ENCODE measurements at regions not wholly inside any gene's neighbourhood (a gene's known extent, or its start where the extent isn't known, plus 50 kb on each side); places are given as distances from the start of the nearest gene placed in this dataset.

GRCh38 chr11:39220501-39221230, 2238.8 kb downstream of the LRRC4C start:
- Histone ChIP-seq H3K4me1 (ENCODE audit: insufficient read depth) (no peaks in the 10 kb centered on the region), H3K27me3 (no peaks in the 10 kb centered on the region), H3K9me3 (no peaks in the 10 kb centered on the region), H3K27ac (no peak overlapping the region), H3K4me3 (no peak overlapping the region), H3K36me3 (no peaks in the 10 kb centered on the region)
- TF ChIP-seq CTCF (IDR thresholded peaks at IDR 0.05) (no peak), POLR2A (IDR thresholded peaks at IDR 0.05) (no peak), EP300 (IDR thresholded peaks at IDR 0.05) (no peak)
- 71 to 80% (median 73%) methylated on average over 3 of the region's 3 CpGs for WGBS, 3 donors
- no peak for DNase-seq
- intact Hi-C loops (cut with DNase I): no loop called here

DNA sequence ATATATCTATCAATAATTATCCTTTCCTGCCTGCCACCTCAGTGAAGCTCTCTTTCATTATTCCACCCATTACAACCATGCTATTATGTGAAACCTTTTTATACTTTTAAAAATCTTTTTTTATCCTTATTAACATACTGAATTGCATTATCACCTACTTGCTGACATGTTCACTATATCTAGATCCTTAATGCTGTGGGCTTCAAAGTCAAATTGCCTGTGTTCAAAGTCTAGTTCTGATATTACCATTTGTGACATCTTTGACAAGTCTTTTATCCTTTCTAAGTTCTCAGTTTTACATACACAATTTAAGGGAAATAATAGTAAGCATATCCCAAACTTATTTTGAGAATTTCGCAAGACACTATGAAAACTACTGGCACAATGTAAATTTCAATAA, 2239.4 kb downstream of the LRRC4C start:
- Histone ChIP-seq H3K4me1 (ENCODE audit: insufficient read depth) (no peaks in the 10 kb centered on the region), H3K27ac (no peak overlapping the region)
- intact Hi-C loops (cut with DNase I): no loop called here

GRCh38 chr11:39209981-39210380, 2249.5 kb downstream of the LRRC4C start:
- no peak for TF ChIP-seq EP300 (IDR thresholded peaks at IDR 0.05)
- TF ChIP-seq POLR2A (IDR thresholded peaks at IDR 0.05): no peak
- H3K4me1 ChIP-seq (ENCODE audit: insufficient read depth): no peaks in the 10 kb centered on the region
- H3K9me3 ChIP-seq: no peaks in the 10 kb centered on the region
- no peaks in the 10 kb centered on the region for H3K27me3 ChIP-seq
- intact Hi-C loops (cut with DNase I): loop anchor here in 1 of 4 donors (5.0 kb wide), 2 partner anchors 323 to 1958 kb away; no protein-coding TSS in a partner anchor
- DNase-seq: no peak
- no peak overlapping the region for H3K27ac ChIP-seq
- no peak overlapping the region for H3K4me3 ChIP-seq
- H3K36me3 ChIP-seq: no peaks in the 10 kb centered on the region
- WGBS, 3 donors: 55 to 69% (median 62%) methylated on average over 2 of the region's 2 CpGs

More for the DNA sequence above, 2239.4 kb downstream of the LRRC4C start:
- DNase-seq: no peak
- Histone ChIP-seq H3K9me3 (no peaks in the 10 kb centered on the region), H3K27me3 (no peaks in the 10 kb centered on the region), H3K36me3 (no peaks in the 10 kb centered on the region), H3K4me3 (no peak overlapping the region)
- 92 to 98% (median 93%) methylated on average over 1 of the region's 1 CpG for WGBS, 3 donors
- no peak for TF ChIP-seq CTCF (IDR thresholded peaks at IDR 0.05)
- TF ChIP-seq POLR2A (IDR thresholded peaks at IDR 0.05): no peak
- TF ChIP-seq EP300 (IDR thresholded peaks at IDR 0.05): no peak

- TF ChIP-seq POLR2A (IDR thresholded peaks at IDR 0.05): no peak
- no peak for TF ChIP-seq CTCF (IDR thresholded peaks at IDR 0.05)
- no peak for TF ChIP-seq EP300 (IDR thresholded peaks at IDR 0.05)
- DNase-seq: no peak
- no peaks in the 10 kb centered on the region for H3K9me3 ChIP-seq
- H3K27ac ChIP-seq: no peak overlapping the region
- WGBS, 3 donors: 55 to 59% (median 58%) methylated on average over 3 of the region's 3 CpGs
- H3K36me3 ChIP-seq: no peaks in the 10 kb centered on the region
- H3K4me3 ChIP-seq: no peak overlapping the region
- no peaks in the 10 kb centered on the region for H3K4me1 ChIP-seq (ENCODE audit: insufficient read depth)
- intact Hi-C loops (cut with DNase I): loop anchor here in 1 of 4 donors (5.0 kb wide), 1 partner anchor 318 kb away; no protein-coding TSS in a partner anchor
- H3K27me3 ChIP-seq: no peaks in the 10 kb centered on the region
Measured at GRCh38 chr11:39205236-39205995, 2254.0 kb downstream of the LRRC4C start.

Measured in ovary (tissue), 7 donors.